Testis (tissue), 2 donors: ENCODE measurements at regions not wholly inside any gene's neighbourhood (a gene's known extent, or its start where the extent isn't known, plus 50 kb on each side); places are given as distances from the start of the nearest gene placed in this dataset.

ENCODE experiments used
- DNase-seq: peaks from one replicate; pipeline ENCODE4 v3.0.0-alpha.2; 2019
- H3K27ac ChIP-seq, 2 donors: fragments of 200-600 bp; sonication (generic); one replicate each; pipeline ENCODE4 v1.5.1; 2019
- H3K27me3 ChIP-seq: fragments of 200-600 bp; sonication (generic); one replicate; pipeline ENCODE4 v1.5.1; 2019
- H3K36me3 ChIP-seq: fragments of 200-600 bp; sonication (generic); one replicate; pipeline ENCODE4 v1.5.1; 2017; ENCODE audit warnings: low read depth; ENCODE audit errors: missing control alignments
- H3K4me1 ChIP-seq: fragments of 200-600 bp; sonication (generic); one replicate; pipeline ENCODE4 v1.5.1; 2019
- H3K4me3 ChIP-seq, 2 donors: fragments of 200-600 bp; sonication (generic); one replicate each; pipeline ENCODE4 v1.5.1; 2017 to 2019
- H3K9me3 ChIP-seq: fragments of 200-600 bp; sonication (generic); one replicate; pipeline ENCODE4 v1.5.1; 2017
- POLR2A ChIP-seq: fragments of 450-650 bp; IDR thresholded peaks from one replicate; pipeline ENCODE4 v1.6.1; 2017; ENCODE audit warnings: antibody characterized with exemption, mild to moderate bottlenecking, moderate library complexity
- WGBS, 2 donors: methylation state at CpG; one replicate each; pipeline ENCODE4 v1.1.5; 2018; 5-methylcytosine and 5-hydroxymethylcytosine counted together
- intact Hi-C: fragments of 100-400 bp; cut with DNase I; formaldehyde crosslinking; loops from one replicate; pipeline ENCODE4 v1.15.1; 2023; ENCODE audit warnings: low total_unique reads
- TF ChIP-seq, protein P1 (sequence below), 3 experiments: fragments of 450-650 bp in 2 of 3; fragments of 200-600 bp in 1 of 3; sonication (generic) in 1 of 3; IDR thresholded peaks; one replicate each; pipeline ENCODE4 v1.5.1; 2016 to 2019; ENCODE audit warnings: antibody characterized with exemption in 3 of 3, mild to moderate bottlenecking in 2 of 3, moderate library complexity in 1 of 3

DNA sequence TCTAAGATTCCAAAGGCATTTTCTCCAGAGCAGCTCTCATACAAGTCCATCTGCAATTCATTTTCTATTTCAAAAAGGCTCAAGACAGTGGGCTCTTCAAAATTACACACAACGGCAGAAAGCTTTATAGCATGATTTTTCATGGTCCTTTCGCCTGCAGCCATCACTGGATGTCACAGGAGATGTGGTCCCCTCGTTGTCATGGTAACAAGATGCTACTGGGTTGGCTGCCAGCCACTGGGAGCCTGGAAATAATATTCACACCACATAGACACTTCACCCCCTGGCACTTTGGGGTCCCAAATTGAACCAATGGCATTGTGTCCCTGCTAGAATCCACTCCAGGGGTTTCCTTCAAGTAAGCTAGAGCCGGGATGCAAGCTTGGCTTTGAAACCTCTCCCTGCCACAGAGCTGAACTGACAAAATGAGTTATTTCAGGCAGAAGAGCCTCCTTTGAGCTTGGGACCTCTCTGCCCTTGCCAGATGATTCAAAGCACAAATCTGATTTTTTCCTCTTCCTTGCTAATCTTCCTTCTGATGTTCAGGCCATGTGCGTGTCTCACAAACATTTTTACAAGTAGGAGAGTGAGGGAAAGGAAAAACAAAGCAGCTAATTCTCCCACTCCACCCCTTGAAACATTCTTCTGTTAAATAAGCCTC, 512.6 kb upstream of the ADAMTS9 start:
- H3K9me3 ChIP-seq: no peaks in the 10 kb centered on the region
- WGBS, 2 donors: 60 to 69% methylated on average over 5 of the region's 5 CpGs
- H3K27me3 ChIP-seq: no peaks in the 10 kb centered on the region
- no peaks in the 10 kb centered on the region for H3K4me1 ChIP-seq
- H3K36me3 ChIP-seq: no peaks in the 10 kb centered on the region
- no peak overlapping the region for H3K4me3 ChIP-seq
- no peak for DNase-seq
- no peak overlapping the region for H3K27ac ChIP-seq
- intact Hi-C loops: no loop called here
- TF ChIP-seq, protein P1, sequence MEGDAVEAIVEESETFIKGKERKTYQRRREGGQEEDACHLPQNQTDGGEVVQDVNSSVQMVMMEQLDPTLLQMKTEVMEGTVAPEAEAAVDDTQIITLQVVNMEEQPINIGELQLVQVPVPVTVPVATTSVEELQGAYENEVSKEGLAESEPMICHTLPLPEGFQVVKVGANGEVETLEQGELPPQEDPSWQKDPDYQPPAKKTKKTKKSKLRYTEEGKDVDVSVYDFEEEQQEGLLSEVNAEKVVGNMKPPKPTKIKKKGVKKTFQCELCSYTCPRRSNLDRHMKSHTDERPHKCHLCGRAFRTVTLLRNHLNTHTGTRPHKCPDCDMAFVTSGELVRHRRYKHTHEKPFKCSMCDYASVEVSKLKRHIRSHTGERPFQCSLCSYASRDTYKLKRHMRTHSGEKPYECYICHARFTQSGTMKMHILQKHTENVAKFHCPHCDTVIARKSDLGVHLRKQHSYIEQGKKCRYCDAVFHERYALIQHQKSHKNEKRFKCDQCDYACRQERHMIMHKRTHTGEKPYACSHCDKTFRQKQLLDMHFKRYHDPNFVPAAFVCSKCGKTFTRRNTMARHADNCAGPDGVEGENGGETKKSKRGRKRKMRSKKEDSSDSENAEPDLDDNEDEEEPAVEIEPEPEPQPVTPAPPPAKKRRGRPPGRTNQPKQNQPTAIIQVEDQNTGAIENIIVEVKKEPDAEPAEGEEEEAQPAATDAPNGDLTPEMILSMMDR (IDR thresholded peaks at IDR 0.05): no peak
- no peak for TF ChIP-seq POLR2A

DNA sequence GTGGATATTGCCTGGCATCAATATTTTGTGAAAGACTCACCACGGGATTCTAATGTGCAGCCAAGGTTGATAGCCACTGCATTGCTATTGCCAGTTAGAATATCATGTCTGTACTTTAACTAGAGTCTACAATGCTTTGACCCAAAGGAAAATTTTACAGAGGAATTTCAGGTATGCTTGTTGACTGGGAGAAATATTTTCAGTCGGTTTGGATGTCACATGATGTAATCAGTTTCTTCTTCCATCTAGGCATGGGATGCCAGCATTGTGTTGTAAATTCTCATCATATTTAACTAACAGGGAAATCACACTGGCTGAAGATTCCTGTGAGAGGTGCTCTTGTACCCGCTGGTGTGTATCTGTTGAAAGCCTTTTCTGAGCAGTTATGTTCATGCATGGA, 508.9 kb upstream of the ADAMTS9 start:
- H3K36me3 ChIP-seq: no peaks in the 10 kb centered on the region
- peaks cover 3% of the 10 kb centered on the region for H3K4me1 ChIP-seq
- intact Hi-C loops: no loop called here
- TF ChIP-seq, protein P1 (IDR thresholded peaks at IDR 0.05): no peak
- no peak for TF ChIP-seq POLR2A
- H3K27me3 ChIP-seq: no peaks in the 10 kb centered on the region
- no peak overlapping the region for H3K4me3 ChIP-seq
- no peak for DNase-seq
- H3K9me3 ChIP-seq: no peaks in the 10 kb centered on the region
- WGBS, 2 donors: 61% methylated on average over 3 of the region's 3 CpGs
- H3K27ac ChIP-seq: no peak overlapping the region

GRCh38 chr3:65195211-65196006, 507.6 kb upstream of the ADAMTS9 start:
- no peak for DNase-seq
- peaks cover 8% of the 10 kb centered on the region for H3K4me1 ChIP-seq
- H3K4me3 ChIP-seq: no peak overlapping the region
- no peak overlapping the region for H3K27ac ChIP-seq
- 57 to 62% methylated on average over 8 of the region's 8 CpGs for WGBS, 2 donors
- H3K36me3 ChIP-seq: no peaks in the 10 kb centered on the region
- no peak for TF ChIP-seq POLR2A
- TF ChIP-seq, protein P1 (IDR thresholded peaks at IDR 0.05): no peak
- no peaks in the 10 kb centered on the region for H3K9me3 ChIP-seq
- no peaks in the 10 kb centered on the region for H3K27me3 ChIP-seq
- intact Hi-C loops: no loop called here

DNA sequence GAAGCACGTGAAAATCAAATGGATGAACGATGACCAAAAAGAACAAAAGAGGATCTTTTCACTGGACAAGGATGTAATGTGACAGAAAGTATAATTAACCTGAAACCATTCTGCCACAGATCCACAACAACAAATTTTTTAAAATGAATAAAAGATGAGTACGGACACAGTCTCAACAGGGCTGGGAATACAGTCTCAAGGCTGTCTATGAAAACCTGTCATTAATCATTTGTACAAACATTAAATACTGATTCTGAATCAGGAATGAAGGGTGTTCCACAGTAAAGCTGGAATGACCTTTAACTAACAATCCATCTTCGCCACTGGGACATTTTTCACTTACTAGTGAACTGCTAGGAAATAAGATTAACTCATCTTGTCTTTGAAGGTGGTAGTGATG, 506.9 kb upstream of the ADAMTS9 start:
- Histone ChIP-seq H3K27ac (no peak overlapping the region), H3K36me3 (no peaks in the 10 kb centered on the region), H3K9me3 (no peaks in the 10 kb centered on the region), H3K4me3 (no peak overlapping the region), H3K4me1 (peaks cover 15% of the 10 kb centered on the region), H3K27me3 (no peaks in the 10 kb centered on the region)
- WGBS, 2 donors: 94 to 96% methylated on average over 4 of the region's 4 CpGs
- DNase-seq: no peak
- intact Hi-C loops: no loop called here
- no peak for TF ChIP-seq POLR2A
- TF ChIP-seq, protein P1 (IDR thresholded peaks at IDR 0.05): no peak
